MM.1S (cell line): ENCODE measurements at regions not wholly inside any gene's neighbourhood (a gene's known extent, or its start where the extent isn't known, plus 50 kb on each side); places are given as distances from the start of the nearest gene placed in this dataset.

Experiments used
- CTCF ChIP-seq: fragments of 300-600 bp; sonication (generic); IDR thresholded peaks from 2 replicates; pipeline ENCODE4 v1.5.1; 2016; ENCODE audit warnings: antibody characterized with exemption, low read length, mixed read lengths
- EZH2 ChIP-seq: fragments of 300-600 bp; sonication (generic); optimal IDR thresholded peaks from 2 replicates; pipeline ENCODE3; 2017; ENCODE audit warnings: low read depth, mild to moderate bottlenecking, antibody characterized with exemption, low read length, mixed read lengths
- EZH2phosphoT487 ChIP-seq: fragments of 300-600 bp; sonication (generic); IDR thresholded peaks from 2 replicates; pipeline ENCODE4 v1.6.1; 2018; ENCODE audit warnings: antibody characterized with exemption, low read length

DNA sequence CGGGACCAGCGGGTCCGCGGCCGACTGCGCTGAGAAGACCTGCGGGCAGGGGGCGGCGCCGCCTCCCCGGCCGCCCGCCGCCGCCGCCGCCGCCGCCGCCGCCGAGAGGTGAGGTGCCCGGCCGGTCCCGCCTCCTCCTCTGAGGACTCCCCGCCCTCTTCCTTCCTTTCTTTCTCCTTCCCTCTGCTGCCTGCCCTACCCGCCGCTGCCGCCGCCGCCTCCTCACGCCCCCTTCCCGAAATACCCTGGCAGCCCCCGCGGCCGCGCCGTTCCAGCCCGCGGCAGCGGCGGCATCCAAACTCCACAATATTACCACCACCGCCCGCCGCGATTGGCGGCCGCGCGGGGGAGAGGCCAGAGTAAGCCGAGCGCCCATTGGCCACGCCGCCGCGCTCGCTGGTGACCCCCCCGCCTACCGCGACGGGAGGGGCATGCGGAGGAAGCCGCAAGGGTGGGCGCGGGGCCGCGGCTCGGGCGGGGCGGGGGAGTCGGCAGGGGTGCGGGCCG is 61.8 kb upstream of the ANKRD28 start:
- TF ChIP-seq CTCF (no peak), EZH2 (no peak), EZH2phosphoT487 (no peak)
